ENCODE measurements at regions not wholly inside any gene's neighbourhood (a gene's known extent, or its start where the extent isn't known, plus 50 kb on each side); places are given as distances from the start of the nearest gene placed in this dataset.

GRCh38 chr3:3729261-3729660 is 70.0 kb upstream of the LRRN1 start:
- ATAC-seq (ENCODE audit: low read depth in 2 of 2) = no peak
- H3K27me3 Mint-ChIP-seq = no peaks in the 10 kb centered on the region
- H3K4me1 ChIP-seq (ENCODE audit: control insufficient read depth, insufficient read depth, low read length, poor library complexity, severe bottlenecking) = no peaks in the 10 kb centered on the region
- no peak overlapping the region for H3K4me3 ChIP-seq (ENCODE audit: low read depth, low read length)
- H3K27ac ChIP-seq (ENCODE audit: insufficient read depth, low read length, poor library complexity, severe bottlenecking) = no peak overlapping the region
- H3K9me3 Mint-ChIP-seq = peaks cover 0 to 12% (median 2%) of the 10 kb centered on the region in 7 donors
- no peaks in the 10 kb centered on the region for H3K4me1 Mint-ChIP-seq
- DNase-seq = no peak
- H3K9me3 ChIP-seq (ENCODE audit: control insufficient read depth in 2 of 2, low read length in 2 of 2) = no peaks in the 10 kb centered on the region
- no peaks in the 10 kb centered on the region for H3K36me3 Mint-ChIP-seq
- no peaks in the 10 kb centered on the region for H3K36me3 ChIP-seq (ENCODE audit: control insufficient read depth, insufficient read depth, low read length)
- no peaks in the 10 kb centered on the region for H3K27me3 ChIP-seq (ENCODE audit: control insufficient read depth, insufficient read depth, low read length)
- H3K27ac Mint-ChIP-seq = no peak overlapping the region
- H3K4me3 Mint-ChIP-seq = no peak overlapping the region

DNA sequence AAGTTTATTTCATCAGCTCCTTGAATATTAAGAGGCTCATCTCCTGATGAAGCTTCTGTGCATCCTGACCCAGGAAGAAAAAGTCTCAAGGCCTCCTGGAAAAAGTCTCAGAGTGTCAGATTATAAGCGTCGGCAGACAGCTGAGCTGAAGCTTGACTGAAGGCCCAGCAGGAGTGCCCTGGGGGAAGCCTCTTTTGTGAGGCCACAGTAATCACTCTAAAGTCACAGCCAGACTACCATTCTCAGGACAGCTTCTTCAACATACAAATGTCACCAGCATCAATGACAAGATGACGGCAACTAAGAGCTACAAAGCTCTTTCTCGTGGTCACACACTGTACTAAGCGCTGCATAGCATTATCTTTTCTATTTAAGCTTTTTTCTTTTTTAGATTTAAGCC is 72.7 kb upstream of the LRRN1 start:
- H3K4me1 Mint-ChIP-seq = no peaks in the 10 kb centered on the region
- Histone ChIP-seq H3K4me3 (ENCODE audit: low read depth, low read length) (no peak overlapping the region), H3K9me3 (ENCODE audit: control insufficient read depth in 2 of 2, low read length in 2 of 2) (no peaks in the 10 kb centered on the region), H3K27me3 (ENCODE audit: control insufficient read depth, insufficient read depth, low read length) (no peaks in the 10 kb centered on the region), H3K4me1 (ENCODE audit: control insufficient read depth, insufficient read depth, low read length, poor library complexity, severe bottlenecking) (no peaks in the 10 kb centered on the region), H3K36me3 (ENCODE audit: control insufficient read depth, insufficient read depth, low read length) (no peaks in the 10 kb centered on the region), H3K27ac (ENCODE audit: insufficient read depth, low read length, poor library complexity, severe bottlenecking) (no peak overlapping the region)
- H3K9me3 Mint-ChIP-seq = peaks cover 0 to 10% (median 2%) of the 10 kb centered on the region in 7 donors
- H3K36me3 Mint-ChIP-seq = no peaks in the 10 kb centered on the region
- ATAC-seq (ENCODE audit: low read depth in 2 of 2) (no peak), DNase-seq (no peak)
- H3K27ac Mint-ChIP-seq = no peak overlapping the region
- H3K27me3 Mint-ChIP-seq = no peaks in the 10 kb centered on the region
- no peak overlapping the region for H3K4me3 Mint-ChIP-seq

DNA sequence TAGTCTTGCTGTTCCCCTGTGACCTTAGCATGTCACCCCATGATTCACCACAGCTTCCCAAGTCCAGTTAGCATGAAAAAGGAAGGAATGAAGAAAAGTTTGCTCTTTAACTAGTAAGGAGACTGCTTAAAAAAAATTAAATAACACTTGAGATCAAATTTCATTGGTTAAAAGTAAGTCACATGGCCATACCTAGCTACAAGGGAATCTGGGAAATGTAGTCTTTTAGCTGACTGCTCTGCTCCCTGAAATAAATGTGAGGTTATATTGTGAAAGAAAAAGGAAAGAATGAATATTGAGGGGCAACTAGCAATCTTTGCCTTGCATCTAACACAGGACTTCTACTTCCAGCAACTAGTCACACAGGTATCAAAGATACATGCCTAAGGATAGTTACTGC is 84.7 kb upstream of the LRRN1 start:
- ATAC-seq (ENCODE audit: low read depth in 2 of 2) (no peak), DNase-seq (no peak)
- H3K4me1 ChIP-seq (ENCODE audit: control insufficient read depth, insufficient read depth, low read length, poor library complexity, severe bottlenecking) = no peaks in the 10 kb centered on the region
- H3K4me3 Mint-ChIP-seq = no peak overlapping the region
- H3K27me3 ChIP-seq (ENCODE audit: control insufficient read depth, insufficient read depth, low read length) = no peaks in the 10 kb centered on the region
- peaks cover 0 to 12% (median 8%) of the 10 kb centered on the region in 7 donors for H3K9me3 Mint-ChIP-seq
- H3K27me3 Mint-ChIP-seq = no peaks in the 10 kb centered on the region
- H3K36me3 ChIP-seq (ENCODE audit: control insufficient read depth, insufficient read depth, low read length) = no peaks in the 10 kb centered on the region
- no peak overlapping the region for H3K4me3 ChIP-seq (ENCODE audit: low read depth, low read length)
- peaks cover 0 to 2% (median 0%) of the 10 kb centered on the region in 4 donors for H3K4me1 Mint-ChIP-seq
- no peaks in the 10 kb centered on the region for H3K9me3 ChIP-seq (ENCODE audit: control insufficient read depth in 2 of 2, low read length in 2 of 2)
- H3K27ac ChIP-seq (ENCODE audit: insufficient read depth, low read length, poor library complexity, severe bottlenecking) = no peak overlapping the region
- H3K27ac Mint-ChIP-seq = no peak overlapping the region
- H3K36me3 Mint-ChIP-seq = no peaks in the 10 kb centered on the region

- Mint-ChIP-seq H3K36me3 (no peaks in the 10 kb centered on the region), H3K27ac (no peak overlapping the region), H3K9me3 (peaks cover 0 to 13% (median 8%) of the 10 kb centered on the region in 7 donors), H3K4me3 (no peak overlapping the region), H3K27me3 (no peaks in the 10 kb centered on the region), H3K4me1 (peaks cover 0 to 2% (median 0%) of the 10 kb centered on the region in 4 donors)
- ATAC-seq (ENCODE audit: low read depth in 2 of 2) = no peak
- Histone ChIP-seq H3K36me3 (ENCODE audit: control insufficient read depth, insufficient read depth, low read length) (no peaks in the 10 kb centered on the region), H3K27ac (ENCODE audit: insufficient read depth, low read length, poor library complexity, severe bottlenecking) (no peak overlapping the region), H3K27me3 (ENCODE audit: control insufficient read depth, insufficient read depth, low read length) (no peaks in the 10 kb centered on the region), H3K9me3 (ENCODE audit: control insufficient read depth in 2 of 2, low read length in 2 of 2) (no peaks in the 10 kb centered on the region), H3K4me1 (ENCODE audit: control insufficient read depth, insufficient read depth, low read length, poor library complexity, severe bottlenecking) (no peaks in the 10 kb centered on the region), H3K4me3 (ENCODE audit: low read depth, low read length) (no peak overlapping the region)
- no peak for DNase-seq
Observed at GRCh38 chr3:3712971-3713370, 86.3 kb upstream of the LRRN1 start.

DNA sequence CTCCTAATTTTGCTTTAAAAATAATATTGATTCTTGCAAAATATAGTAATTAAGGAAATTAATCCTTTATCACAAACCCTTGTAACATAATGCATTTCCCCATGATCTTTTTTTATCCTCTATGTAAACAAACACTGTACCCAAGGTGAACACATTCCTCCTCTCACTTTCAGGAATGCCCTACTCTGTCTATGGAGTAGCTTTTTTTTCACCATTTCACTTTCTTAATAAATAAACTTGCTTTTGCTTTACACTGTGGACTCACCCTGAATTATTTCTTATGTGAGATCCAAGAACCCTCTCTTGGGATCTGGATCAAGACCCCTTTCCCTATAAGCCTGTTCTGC is 90.5 kb upstream of the LRRN1 start:
- H3K4me3 ChIP-seq (ENCODE audit: low read depth, low read length) = no peak overlapping the region
- no peaks in the 10 kb centered on the region for H3K4me1 ChIP-seq (ENCODE audit: control insufficient read depth, insufficient read depth, low read length, poor library complexity, severe bottlenecking)
- no peak overlapping the region for H3K27ac ChIP-seq (ENCODE audit: insufficient read depth, low read length, poor library complexity, severe bottlenecking)
- Mint-ChIP-seq H3K27ac (no peak overlapping the region), H3K36me3 (no peaks in the 10 kb centered on the region), H3K4me1 (peaks cover 0 to 2% (median 0%) of the 10 kb centered on the region in 4 donors), H3K4me3 (no peak overlapping the region), H3K9me3 (peaks cover 0 to 9% (median 3%) of the 10 kb centered on the region in 7 donors), H3K27me3 (no peaks in the 10 kb centered on the region)
- no peaks in the 10 kb centered on the region for H3K27me3 ChIP-seq (ENCODE audit: control insufficient read depth, insufficient read depth, low read length)
- no peaks in the 10 kb centered on the region for H3K36me3 ChIP-seq (ENCODE audit: control insufficient read depth, insufficient read depth, low read length)
- DNase-seq = no peak
- no peaks in the 10 kb centered on the region for H3K9me3 ChIP-seq (ENCODE audit: control insufficient read depth in 2 of 2, low read length in 2 of 2)
- no peak for ATAC-seq (ENCODE audit: low read depth in 2 of 2)

DNA sequence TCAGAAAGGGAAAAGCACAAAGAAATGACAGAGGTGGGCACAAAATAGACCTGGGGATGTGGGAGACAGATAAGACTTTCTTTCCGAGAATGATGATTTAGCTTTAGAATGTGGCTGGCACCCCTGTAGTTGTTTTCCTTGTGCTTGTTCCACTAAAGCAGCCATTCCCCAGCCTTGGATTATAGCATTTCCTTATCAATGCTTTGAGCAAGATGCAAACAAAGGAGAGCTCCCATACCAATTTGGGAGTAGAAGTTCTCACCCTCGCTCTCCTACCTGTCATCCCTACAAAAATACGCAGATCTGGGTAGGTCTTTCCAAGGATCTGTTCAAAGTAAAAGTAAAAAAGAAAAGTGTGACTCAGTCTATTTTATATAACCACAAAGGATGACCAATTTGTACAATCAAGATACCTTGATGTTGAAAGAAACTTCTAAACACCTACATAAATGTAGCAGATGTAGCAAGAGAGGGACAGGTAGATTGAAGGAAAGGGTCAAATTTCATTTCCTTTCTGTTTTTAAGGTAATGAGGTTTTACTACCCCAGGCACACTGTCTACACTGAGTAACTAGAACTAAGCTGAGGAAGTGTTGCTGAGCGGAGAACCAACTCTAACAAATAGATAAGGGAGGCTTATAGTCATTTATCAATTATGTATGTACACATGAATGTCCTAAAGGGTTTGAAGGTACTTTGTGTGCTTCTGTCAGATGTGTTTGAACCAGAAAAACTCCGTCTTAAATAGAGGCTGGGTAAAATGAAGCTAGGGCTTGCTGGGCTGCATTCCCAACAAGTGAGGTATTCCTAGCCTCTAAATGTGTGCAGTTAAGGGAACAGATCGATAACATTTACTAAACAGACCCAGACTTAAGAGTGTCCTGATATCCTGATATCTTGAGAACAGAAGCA is 91.1 kb upstream of the LRRN1 start:
- Mint-ChIP-seq H3K27me3 (no peaks in the 10 kb centered on the region), H3K27ac (no peak overlapping the region), H3K9me3 (peaks cover 0 to 9% (median 4%) of the 10 kb centered on the region in 7 donors), H3K4me1 (no peaks in the 10 kb centered on the region), H3K36me3 (no peaks in the 10 kb centered on the region), H3K4me3 (no peak overlapping the region)
- Histone ChIP-seq H3K36me3 (ENCODE audit: control insufficient read depth, insufficient read depth, low read length) (no peaks in the 10 kb centered on the region), H3K4me1 (ENCODE audit: control insufficient read depth, insufficient read depth, low read length, poor library complexity, severe bottlenecking) (no peaks in the 10 kb centered on the region), H3K27ac (ENCODE audit: insufficient read depth, low read length, poor library complexity, severe bottlenecking) (no peak overlapping the region), H3K27me3 (ENCODE audit: control insufficient read depth, insufficient read depth, low read length) (no peaks in the 10 kb centered on the region), H3K4me3 (ENCODE audit: low read depth, low read length) (no peak overlapping the region), H3K9me3 (ENCODE audit: control insufficient read depth in 2 of 2, low read length in 2 of 2) (no peaks in the 10 kb centered on the region)
- ATAC-seq (ENCODE audit: low read depth in 2 of 2) (no peak), DNase-seq (no peak)

GRCh38 chr3:3705090-3705775 is 94.0 kb upstream of the LRRN1 start:
- Mint-ChIP-seq H3K4me1 (no peaks in the 10 kb centered on the region), H3K27ac (no peak overlapping the region), H3K9me3 (peaks cover 0 to 9% (median 3%) of the 10 kb centered on the region in 7 donors), H3K27me3 (no peaks in the 10 kb centered on the region), H3K4me3 (no peak overlapping the region), H3K36me3 (no peaks in the 10 kb centered on the region)
- Histone ChIP-seq H3K36me3 (ENCODE audit: control insufficient read depth, insufficient read depth, low read length) (no peaks in the 10 kb centered on the region), H3K4me3 (ENCODE audit: low read depth, low read length) (no peak overlapping the region), H3K27me3 (ENCODE audit: control insufficient read depth, insufficient read depth, low read length) (no peaks in the 10 kb centered on the region), H3K4me1 (ENCODE audit: control insufficient read depth, insufficient read depth, low read length, poor library complexity, severe bottlenecking) (no peaks in the 10 kb centered on the region), H3K9me3 (ENCODE audit: control insufficient read depth in 2 of 2, low read length in 2 of 2) (no peaks in the 10 kb centered on the region), H3K27ac (ENCODE audit: insufficient read depth, low read length, poor library complexity, severe bottlenecking) (no peak overlapping the region)
- no peak for ATAC-seq (ENCODE audit: low read depth in 2 of 2)
- no peak for DNase-seq
